Neural cell (in vitro differentiated cells): ENCODE measurements at regions not wholly inside any gene's neighbourhood (a gene's known extent, or its start where the extent isn't known, plus 50 kb on each side); places are given as distances from the start of the nearest gene placed in this dataset.

Experiments
- H2AFZ ChIP-seq: fragments of 200-600, 300-800 bp; sonication (generic), shearing (Covaris generic); 2 replicates; pipeline ENCODE4 v1.6.0; 2014; ENCODE audit warnings: low read depth, mild to moderate bottlenecking, antibody characterized with exemption, low read length, moderate library complexity
- H3F3A ChIP-seq: fragments of 200-600 bp; shearing (Covaris generic); 2 replicates; pipeline ENCODE4 v1.6.1; 2016; ENCODE audit warnings: mild to moderate bottlenecking, moderate library complexity, mixed read lengths, antibody characterized with exemption, low read length; ENCODE audit not compliant: insufficient read depth, poor library complexity, severe bottlenecking
- H3K27ac ChIP-seq: fragments of 200-600, 300-800 bp; sonication (generic), shearing (Covaris generic); 2 replicates; pipeline ENCODE4 v1.5.1; 2014; ENCODE audit warnings: mild to moderate bottlenecking, low read length, moderate library complexity
- H3K27me3 ChIP-seq: fragments of 300-800, 200-600 bp; sonication (generic), shearing (Covaris generic); 2 replicates; pipeline ENCODE4 v1.6.0; 2014; ENCODE audit warnings: mild to moderate bottlenecking, low read depth, low read length, moderate library complexity; ENCODE audit not compliant: insufficient read depth
- H3K36me3 ChIP-seq: fragments of 300-800, 200-600 bp; sonication (generic), shearing (Covaris generic); 2 replicates; pipeline ENCODE4 v1.5.1; 2014; ENCODE audit warnings: mild to moderate bottlenecking, antibody characterized with exemption, low read length, moderate library complexity; ENCODE audit not compliant: insufficient read depth
- H3K4me2 ChIP-seq: fragments of 300-800, 200-600 bp; sonication (generic), shearing (Covaris generic); 2 replicates; pipeline ENCODE4 v1.6.0; 2014; ENCODE audit warnings: mild to moderate bottlenecking, low read length
- H3K4me3 ChIP-seq: fragments of 300-800, 200-600 bp; sonication (generic), shearing (Covaris generic); 2 replicates; pipeline ENCODE4 v1.5.1; 2014; ENCODE audit warnings: mild to moderate bottlenecking, low read length, moderate library complexity
- H3K79me2 ChIP-seq: fragments of 200-600 bp; shearing (Covaris generic); replicated peaks from 2 replicates; pipeline ENCODE4 v1.6.0; 2014; ENCODE audit warnings: mild to moderate bottlenecking, low read length, moderate library complexity; ENCODE audit not compliant: insufficient read depth
- H3K9ac ChIP-seq: fragments of 300-800, 200-600 bp; sonication (generic), shearing (Covaris generic); 2 replicates; pipeline ENCODE4 v1.6.1; 2016; ENCODE audit warnings: mild to moderate bottlenecking, low read length, mixed read lengths
- H3K9me2 ChIP-seq: fragments of 200-600 bp; shearing (Covaris generic); 2 replicates; pipeline ENCODE4 v1.6.1; 2016; ENCODE audit warnings: mild to moderate bottlenecking, low read length, mixed read lengths; ENCODE audit not compliant: insufficient read depth
- H3K9me3 ChIP-seq: fragments of 200-600, 300-800 bp; sonication (generic), shearing (Covaris generic); 2 replicates; pipeline ENCODE4 v1.6.1; 2016; ENCODE audit warnings: mild to moderate bottlenecking, mixed run types, low read length, moderate library complexity, mixed read lengths
- H4K20me1 ChIP-seq: fragments of 200-600 bp; shearing (Covaris generic); 2 replicates; pipeline ENCODE4 v1.6.1; 2016; ENCODE audit warnings: mild to moderate bottlenecking, mixed run types; ENCODE audit not compliant: insufficient read depth
- CTCF ChIP-seq: fragments of 450-650 bp; IDR thresholded peaks from 2 replicates; pipeline ENCODE4 v1.5.1; 2014; ENCODE audit warnings: antibody characterized with exemption, mild to moderate bottlenecking, moderate library complexity; ENCODE audit not compliant: poor library complexity, severe bottlenecking
- EP300 ChIP-seq: fragments of 450-650 bp; conservative IDR thresholded peaks from 2 replicates; pipeline ENCODE4 v1.6.1; 2014; ENCODE audit warnings: antibody characterized with exemption, mild to moderate bottlenecking, moderate library complexity; ENCODE audit not compliant: poor library complexity, severe bottlenecking
- EZH2 ChIP-seq: fragments of 200-600, 300-800 bp; shearing (Covaris generic), sonication (generic); IDR thresholded peaks from 2 replicates; pipeline ENCODE4 v1.6.1; 2014; ENCODE audit warnings: antibody characterized with exemption, low read length, borderline replicate concordance, mild to moderate bottlenecking; ENCODE audit not compliant: insufficient read depth, poor library complexity, severe bottlenecking
- MXI1 ChIP-seq: fragments of 450-650 bp; conservative IDR thresholded peaks from 2 replicates; pipeline ENCODE4 v1.6.1; 2014; ENCODE audit warnings: antibody characterized with exemption, mild to moderate bottlenecking; ENCODE audit not compliant: poor library complexity, severe bottlenecking
- POLR2AphosphoS5 ChIP-seq: IDR thresholded peaks from 2 replicates; pipeline ENCODE4 v1.6.1; 2012
- RAD21 ChIP-seq: fragments of 450-650 bp; conservative IDR thresholded peaks from 2 replicates; pipeline ENCODE4 v1.6.1; 2014; ENCODE audit warnings: antibody characterized with exemption, mild to moderate bottlenecking, moderate library complexity
- REST ChIP-seq: IDR thresholded peaks from 2 replicates; pipeline ENCODE4 v1.6.1; 2012; ENCODE audit warnings: borderline replicate concordance
- SMC3 ChIP-seq: fragments of 450-650 bp; conservative IDR thresholded peaks from 2 replicates; pipeline ENCODE4 v1.6.1; 2014; ENCODE audit warnings: antibody characterized with exemption, mild to moderate bottlenecking, moderate library complexity; ENCODE audit not compliant: poor library complexity
- TAF1 ChIP-seq: IDR thresholded peaks from 2 replicates; pipeline ENCODE4 v1.6.1; 2012; ENCODE audit warnings: low read depth

- no peaks in the 10 kb centered on the region for H3K79me2 ChIP-seq
- no peaks in the 10 kb centered on the region for H3K36me3 ChIP-seq
- no peak overlapping the region for H3K27ac ChIP-seq
- H3K9me2 ChIP-seq: no peaks in the 10 kb centered on the region
- no peak overlapping the region for H3K4me3 ChIP-seq
- H3F3A ChIP-seq: no peaks in the 10 kb centered on the region
- no peaks in the 10 kb centered on the region for H4K20me1 ChIP-seq
- no peak overlapping the region for H3K4me2 ChIP-seq
- TF ChIP-seq MXI1: no peak
- H2AFZ ChIP-seq: no peak overlapping the region
- no peaks in the 10 kb centered on the region for H3K27me3 ChIP-seq
- no peak overlapping the region for H3K9ac ChIP-seq
- H3K9me3 ChIP-seq: no peaks in the 10 kb centered on the region
Measured at GRCh38 chr11:126115127-126115495, 52.4 kb upstream of the CDON start.

- no peaks in the 10 kb centered on the region for H4K20me1 ChIP-seq
- no peaks in the 10 kb centered on the region for H3K9me2 ChIP-seq
- H3F3A ChIP-seq: no peaks in the 10 kb centered on the region
- H3K4me3 ChIP-seq: no peak overlapping the region
- no peaks in the 10 kb centered on the region for H3K36me3 ChIP-seq
- H3K9ac ChIP-seq: no peak overlapping the region
- H3K27me3 ChIP-seq: no peaks in the 10 kb centered on the region
- no peaks in the 10 kb centered on the region for H3K9me3 ChIP-seq
- TF ChIP-seq TAF1: no peak
- no peak for TF ChIP-seq POLR2AphosphoS5
- no peak for TF ChIP-seq SMC3
- TF ChIP-seq MXI1: no peak
- TF ChIP-seq EP300: no peak
- TF ChIP-seq CTCF: no peak
- TF ChIP-seq RAD21: no peak
- TF ChIP-seq EZH2: no peak
- no peak for TF ChIP-seq REST
- no peak overlapping the region for H3K4me2 ChIP-seq
- H3K27ac ChIP-seq: no peak overlapping the region
- no peak overlapping the region for H2AFZ ChIP-seq
- H3K79me2 ChIP-seq: no peaks in the 10 kb centered on the region
Measured at GRCh38 chr11:126114486-126115126, 51.9 kb upstream of the CDON start.

GRCh38 chr11:126113963-126114362 lies 51.3 kb upstream of the CDON start:
- H4K20me1 ChIP-seq: no peaks in the 10 kb centered on the region
- H3K4me3 ChIP-seq: no peak overlapping the region
- no peak overlapping the region for H3K4me2 ChIP-seq
- H3K9me3 ChIP-seq: no peaks in the 10 kb centered on the region
- H3K9me2 ChIP-seq: no peaks in the 10 kb centered on the region
- H3K36me3 ChIP-seq: no peaks in the 10 kb centered on the region
- H3F3A ChIP-seq: no peaks in the 10 kb centered on the region
- H3K79me2 ChIP-seq: no peaks in the 10 kb centered on the region
- TF ChIP-seq EZH2 (no peak), MXI1 (no peak), SMC3 (no peak), EP300 (no peak), POLR2AphosphoS5 (no peak), REST (no peak), TAF1 (no peak), CTCF (no peak), RAD21 (no peak)
- no peak overlapping the region for H2AFZ ChIP-seq
- no peak overlapping the region for H3K9ac ChIP-seq
- no peaks in the 10 kb centered on the region for H3K27me3 ChIP-seq
- H3K27ac ChIP-seq: no peak overlapping the region
